Liver (tissue), 8 donors: ENCODE measurements at regions not wholly inside any gene's neighbourhood (a gene's known extent, or its start where the extent isn't known, plus 50 kb on each side); places are given as distances from the start of the nearest gene placed in this dataset.

Source experiments
- DNase-seq: peaks from one replicate; pipeline ENCODE4 v3.0.0-alpha.2; 2017; ENCODE audit warnings: low spot score
- H3K27ac ChIP-seq, 2 donors: one replicate each; pipeline ENCODE4 v1.7.0; 2013; ENCODE audit warnings: inconsistent platforms in 2 of 2, low read length in 2 of 2, control low read depth in 1 of 2, low read depth in 1 of 2, mild to moderate bottlenecking in 1 of 2
- H3K27me3 ChIP-seq, 4 donors: one replicate each; pipeline versions ENCODE4 v1.6.1 to v1.7.0; 2013; ENCODE audit warnings: low read length in 3 of 4, inconsistent platforms in 1 of 4, mild to moderate bottlenecking in 1 of 4, moderate library complexity in 1 of 4; ENCODE audit not compliant: control insufficient read depth in 4 of 4, insufficient read depth in 4 of 4
- H3K36me3 ChIP-seq, 4 donors: one replicate each; pipeline versions ENCODE4 v1.6.1 to v1.7.0; 2013; ENCODE audit warnings: low read length in 3 of 4, mild to moderate bottlenecking in 3 of 4, low read depth in 1 of 4, moderate library complexity in 1 of 4; ENCODE audit not compliant: control insufficient read depth in 4 of 4, insufficient read depth in 3 of 4
- H3K4me1 ChIP-seq, 4 donors: one replicate each; pipeline versions ENCODE4 v1.6.1 to v1.7.0; 2013; ENCODE audit warnings: low read length in 3 of 4, mild to moderate bottlenecking in 3 of 4, moderate library complexity in 1 of 4; ENCODE audit not compliant: control insufficient read depth in 4 of 4, insufficient read depth in 4 of 4
- H3K4me3 ChIP-seq, 3 donors: one replicate each; pipeline versions ENCODE4 v1.6.1 to v1.7.0; 2013; ENCODE audit warnings: low read length in 3 of 3, control low read depth in 1 of 3, low read depth in 1 of 3, mild to moderate bottlenecking in 1 of 3
- H3K9ac ChIP-seq, 2 donors: one replicate each; pipeline ENCODE4 v1.7.0; 2013; ENCODE audit warnings: low read length in 2 of 2, mild to moderate bottlenecking in 2 of 2, moderate library complexity in 2 of 2, control low read depth in 1 of 2, low read depth in 1 of 2
- H3K9me3 ChIP-seq, 4 donors: one replicate each; pipeline versions ENCODE4 v1.6.1 to v1.7.0; 2013; ENCODE audit warnings: low read length in 3 of 4; ENCODE audit not compliant: control insufficient read depth in 4 of 4
- EGR1 ChIP-seq, 2 donors: IDR thresholded peaks; 2 replicates each; pipeline ENCODE4 v1.6.1; 2016 to 2018; ENCODE audit warnings: antibody characterized with exemption in 2 of 2, low read depth in 2 of 2
- FOXA1 ChIP-seq: IDR thresholded peaks from 2 replicates; pipeline ENCODE4 v1.6.1; 2016; ENCODE audit warnings: antibody characterized with exemption
- FOXA2 ChIP-seq: IDR thresholded peaks from 2 replicates; pipeline ENCODE4 v1.6.1; 2016; ENCODE audit warnings: antibody characterized with exemption
- GABPA ChIP-seq, 2 donors: IDR thresholded peaks in 1 of 2; conservative IDR thresholded peaks in 1 of 2; 2 replicates each; pipeline ENCODE4 v1.6.1; 2016; ENCODE audit warnings: antibody characterized with exemption in 2 of 2, mild to moderate bottlenecking in 1 of 2, moderate library complexity in 1 of 2
- HNF4A ChIP-seq, 2 donors: conservative IDR thresholded peaks; 2 replicates each; pipeline ENCODE4 v1.6.1; 2016; ENCODE audit warnings: antibody characterized with exemption in 2 of 2, mild to moderate bottlenecking in 2 of 2
- HNF4G ChIP-seq: IDR thresholded peaks from 2 replicates; pipeline ENCODE4 v1.6.1; 2016; ENCODE audit warnings: antibody characterized with exemption
- JUND ChIP-seq, 2 donors: IDR thresholded peaks; 2 replicates each; pipeline ENCODE4 v1.6.1; 2016; ENCODE audit warnings: antibody characterized with exemption in 2 of 2
- NR2F2 ChIP-seq: IDR thresholded peaks from 2 replicates; pipeline ENCODE4 v1.6.1; 2016; ENCODE audit warnings: antibody characterized with exemption
- RAD21 ChIP-seq, 2 donors: IDR thresholded peaks; 2 replicates each; pipeline ENCODE4 v1.6.1; 2016; ENCODE audit warnings: antibody characterized with exemption in 2 of 2, mild to moderate bottlenecking in 2 of 2
- RXRA ChIP-seq, 2 donors: IDR thresholded peaks; 2 replicates each; pipeline ENCODE4 v1.6.1; 2017 to 2018; ENCODE audit warnings: antibody characterized with exemption in 2 of 2, mild to moderate bottlenecking in 1 of 2
- SP1 ChIP-seq: IDR thresholded peaks from 2 replicates; pipeline ENCODE4 v1.6.1; 2018; ENCODE audit warnings: antibody characterized with exemption, mild to moderate bottlenecking
- YY1 ChIP-seq: IDR thresholded peaks from 2 replicates; pipeline ENCODE4 v1.6.1; 2016; ENCODE audit warnings: antibody characterized with exemption, mild to moderate bottlenecking
- WGBS: extraction: QIAGEN DNeasy Blood & Tissue Kit; methylation state at CpG from one replicate; pipeline ENCODE4 v1.1.7; 2013; 5-methylcytosine and 5-hydroxymethylcytosine counted together
- TF ChIP-seq, protein P1 (sequence below): fragments of 150-350 bp; IDR thresholded peaks from 2 replicates; pipeline ENCODE4 v1.5.1; 2017; ENCODE audit warnings: improper control_type of control experiment, low read depth, low read length; ENCODE audit not compliant: missing input control
- TF ChIP-seq, protein P2 (sequence below): IDR thresholded peaks from 2 replicates; pipeline ENCODE4 v1.6.1; 2016; ENCODE audit warnings: antibody characterized with exemption
- TF ChIP-seq, protein P3 (sequence below): IDR thresholded peaks from 2 replicates; pipeline ENCODE4 v1.6.1; 2016; ENCODE audit warnings: antibody characterized with exemption, mild to moderate bottlenecking
- TF ChIP-seq, protein P4 (sequence below): IDR thresholded peaks from 2 replicates; pipeline ENCODE4 v1.6.1; 2016; ENCODE audit warnings: antibody characterized with exemption
- TF ChIP-seq, protein P5 (sequence below): IDR thresholded peaks from 2 replicates; pipeline ENCODE4 v1.6.1; 2016; ENCODE audit warnings: antibody characterized with exemption
- donor health status: healthy.
- donor health status: healthy.
- donor health status: healthy.
- donor health status: healthy.
- donor health status: healthy.

DNA sequence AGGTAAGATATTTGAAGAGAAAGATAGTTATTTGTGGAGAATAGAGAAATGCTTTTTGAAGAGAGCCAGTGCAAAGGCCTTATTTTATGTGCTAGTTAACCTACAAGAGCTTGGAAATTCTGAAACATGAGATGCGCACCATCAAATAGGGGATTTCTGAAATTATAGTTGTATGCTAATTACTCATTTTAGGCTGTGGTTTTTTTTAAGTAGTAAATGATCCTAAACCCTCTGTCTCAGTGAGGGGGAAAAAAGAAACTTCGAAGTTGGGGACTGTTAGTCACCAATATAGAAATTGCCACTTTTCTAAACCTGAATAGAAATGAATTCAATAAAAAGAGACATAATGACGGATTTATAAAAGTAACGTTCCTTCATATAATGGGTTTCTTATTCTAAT is 119.3 kb upstream of the MDFIC start (continued):
- TF ChIP-seq, protein P1, sequence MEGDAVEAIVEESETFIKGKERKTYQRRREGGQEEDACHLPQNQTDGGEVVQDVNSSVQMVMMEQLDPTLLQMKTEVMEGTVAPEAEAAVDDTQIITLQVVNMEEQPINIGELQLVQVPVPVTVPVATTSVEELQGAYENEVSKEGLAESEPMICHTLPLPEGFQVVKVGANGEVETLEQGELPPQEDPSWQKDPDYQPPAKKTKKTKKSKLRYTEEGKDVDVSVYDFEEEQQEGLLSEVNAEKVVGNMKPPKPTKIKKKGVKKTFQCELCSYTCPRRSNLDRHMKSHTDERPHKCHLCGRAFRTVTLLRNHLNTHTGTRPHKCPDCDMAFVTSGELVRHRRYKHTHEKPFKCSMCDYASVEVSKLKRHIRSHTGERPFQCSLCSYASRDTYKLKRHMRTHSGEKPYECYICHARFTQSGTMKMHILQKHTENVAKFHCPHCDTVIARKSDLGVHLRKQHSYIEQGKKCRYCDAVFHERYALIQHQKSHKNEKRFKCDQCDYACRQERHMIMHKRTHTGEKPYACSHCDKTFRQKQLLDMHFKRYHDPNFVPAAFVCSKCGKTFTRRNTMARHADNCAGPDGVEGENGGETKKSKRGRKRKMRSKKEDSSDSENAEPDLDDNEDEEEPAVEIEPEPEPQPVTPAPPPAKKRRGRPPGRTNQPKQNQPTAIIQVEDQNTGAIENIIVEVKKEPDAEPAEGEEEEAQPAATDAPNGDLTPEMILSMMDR: no peak

DNA sequence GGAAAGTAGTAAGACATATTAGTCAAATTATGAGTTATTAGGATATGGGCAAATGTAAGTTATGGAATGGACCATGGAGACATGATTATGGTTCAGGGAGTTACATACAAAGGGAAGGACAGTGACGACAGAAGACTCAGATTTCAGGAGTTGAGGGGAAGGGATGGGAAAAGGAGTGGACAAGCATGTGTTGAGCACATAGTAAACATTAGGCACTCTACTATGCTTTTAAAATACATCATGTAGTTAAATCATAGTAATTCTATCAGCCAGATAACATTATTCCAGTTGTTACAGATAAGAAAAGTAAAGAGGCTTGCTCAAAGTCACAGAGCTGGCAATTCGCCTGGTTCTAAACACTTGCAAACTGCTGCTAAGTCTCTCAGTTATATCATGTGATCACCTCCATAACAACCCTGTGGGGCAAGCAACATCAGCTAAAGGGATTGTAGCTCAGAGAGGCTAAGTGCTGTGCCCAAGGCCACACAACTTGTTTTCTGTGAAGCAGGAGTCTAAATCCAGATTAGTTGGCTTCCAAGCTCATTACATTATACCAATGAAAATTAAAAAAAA is 115.2 kb upstream of the MDFIC start:
- Histone ChIP-seq H3K4me1 (no peaks in the 10 kb centered on the region), H3K9me3 (no peaks in the 10 kb centered on the region), H3K27me3 (peaks cover 0 to 2% (median 0%) of the 10 kb centered on the region in 4 donors), H3K36me3 (no peaks in the 10 kb centered on the region), H3K4me3 (no peak overlapping the region), H3K9ac (no peak overlapping the region), H3K27ac (no peak overlapping the region)
- TF ChIP-seq YY1: no peak
- no peak for TF ChIP-seq RXRA (IDR thresholded peaks at IDR 0.05)
- TF ChIP-seq HNF4A (conservative IDR thresholded peaks at IDR 0.05): no peak
- TF ChIP-seq, protein P2, sequence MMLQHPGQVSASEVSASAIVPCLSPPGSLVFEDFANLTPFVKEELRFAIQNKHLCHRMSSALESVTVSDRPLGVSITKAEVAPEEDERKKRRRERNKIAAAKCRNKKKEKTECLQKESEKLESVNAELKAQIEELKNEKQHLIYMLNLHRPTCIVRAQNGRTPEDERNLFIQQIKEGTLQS: no peak
- WGBS: 78% methylated on average over 2 of the region's 2 CpGs
- no peak for DNase-seq

DNA sequence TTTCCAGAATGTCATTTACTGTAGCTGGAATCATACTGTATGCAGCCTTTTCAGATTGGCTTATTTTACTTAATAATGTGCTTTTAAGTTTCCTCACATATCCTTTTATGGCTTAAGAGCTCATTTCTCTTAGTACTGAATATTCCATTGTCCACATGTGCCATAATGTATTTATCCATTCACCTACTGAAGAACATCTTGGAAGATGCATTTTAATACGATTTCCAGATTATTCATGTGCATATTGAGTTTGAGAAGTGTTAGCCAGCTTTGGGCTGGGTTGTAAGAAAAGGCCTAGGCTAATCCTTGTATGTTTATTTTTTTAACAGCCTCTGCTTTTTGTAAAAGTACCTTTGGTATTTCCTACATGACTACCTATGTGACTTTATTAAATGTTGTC is 109.3 kb upstream of the MDFIC start:
- TF ChIP-seq HNF4G: no peak
- no peak for TF ChIP-seq RAD21 (IDR thresholded peaks at IDR 0.05)
- TF ChIP-seq FOXA1: no peak

DNA sequence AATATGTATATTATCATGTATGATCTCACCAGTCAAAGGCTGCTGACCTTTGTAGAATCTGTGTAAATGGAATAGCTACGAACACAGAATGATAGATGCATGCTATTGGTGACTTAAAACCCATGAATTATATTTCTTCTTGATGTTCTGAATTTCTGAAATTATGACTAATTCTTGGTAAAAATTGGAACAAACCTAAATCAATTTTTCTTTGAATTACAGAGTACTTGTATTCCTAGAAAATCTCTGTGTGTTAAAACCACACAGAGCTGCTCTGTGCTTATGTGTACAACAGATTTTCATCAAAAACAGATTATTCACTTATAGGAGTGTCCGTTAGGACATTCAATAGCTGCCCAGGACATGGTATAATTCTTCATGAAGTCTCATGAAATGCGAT is 108.3 kb upstream of the MDFIC start:
- no peaks in the 10 kb centered on the region for H3K36me3 ChIP-seq
- no peak for DNase-seq
- H3K27ac ChIP-seq: no peak overlapping the region
- no peak overlapping the region for H3K9ac ChIP-seq
- WGBS: 88% methylated on average over 3 of the region's 3 CpGs
- H3K9me3 ChIP-seq: no peaks in the 10 kb centered on the region
- no peaks in the 10 kb centered on the region for H3K27me3 ChIP-seq
- H3K4me3 ChIP-seq: no peak overlapping the region
- no peaks in the 10 kb centered on the region for H3K4me1 ChIP-seq
- TF ChIP-seq, protein P3, sequence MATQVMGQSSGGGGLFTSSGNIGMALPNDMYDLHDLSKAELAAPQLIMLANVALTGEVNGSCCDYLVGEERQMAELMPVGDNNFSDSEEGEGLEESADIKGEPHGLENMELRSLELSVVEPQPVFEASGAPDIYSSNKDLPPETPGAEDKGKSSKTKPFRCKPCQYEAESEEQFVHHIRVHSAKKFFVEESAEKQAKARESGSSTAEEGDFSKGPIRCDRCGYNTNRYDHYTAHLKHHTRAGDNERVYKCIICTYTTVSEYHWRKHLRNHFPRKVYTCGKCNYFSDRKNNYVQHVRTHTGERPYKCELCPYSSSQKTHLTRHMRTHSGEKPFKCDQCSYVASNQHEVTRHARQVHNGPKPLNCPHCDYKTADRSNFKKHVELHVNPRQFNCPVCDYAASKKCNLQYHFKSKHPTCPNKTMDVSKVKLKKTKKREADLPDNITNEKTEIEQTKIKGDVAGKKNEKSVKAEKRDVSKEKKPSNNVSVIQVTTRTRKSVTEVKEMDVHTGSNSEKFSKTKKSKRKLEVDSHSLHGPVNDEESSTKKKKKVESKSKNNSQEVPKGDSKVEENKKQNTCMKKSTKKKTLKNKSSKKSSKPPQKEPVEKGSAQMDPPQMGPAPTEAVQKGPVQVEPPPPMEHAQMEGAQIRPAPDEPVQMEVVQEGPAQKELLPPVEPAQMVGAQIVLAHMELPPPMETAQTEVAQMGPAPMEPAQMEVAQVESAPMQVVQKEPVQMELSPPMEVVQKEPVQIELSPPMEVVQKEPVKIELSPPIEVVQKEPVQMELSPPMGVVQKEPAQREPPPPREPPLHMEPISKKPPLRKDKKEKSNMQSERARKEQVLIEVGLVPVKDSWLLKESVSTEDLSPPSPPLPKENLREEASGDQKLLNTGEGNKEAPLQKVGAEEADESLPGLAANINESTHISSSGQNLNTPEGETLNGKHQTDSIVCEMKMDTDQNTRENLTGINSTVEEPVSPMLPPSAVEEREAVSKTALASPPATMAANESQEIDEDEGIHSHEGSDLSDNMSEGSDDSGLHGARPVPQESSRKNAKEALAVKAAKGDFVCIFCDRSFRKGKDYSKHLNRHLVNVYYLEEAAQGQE: no peak
- TF ChIP-seq, protein P4, sequence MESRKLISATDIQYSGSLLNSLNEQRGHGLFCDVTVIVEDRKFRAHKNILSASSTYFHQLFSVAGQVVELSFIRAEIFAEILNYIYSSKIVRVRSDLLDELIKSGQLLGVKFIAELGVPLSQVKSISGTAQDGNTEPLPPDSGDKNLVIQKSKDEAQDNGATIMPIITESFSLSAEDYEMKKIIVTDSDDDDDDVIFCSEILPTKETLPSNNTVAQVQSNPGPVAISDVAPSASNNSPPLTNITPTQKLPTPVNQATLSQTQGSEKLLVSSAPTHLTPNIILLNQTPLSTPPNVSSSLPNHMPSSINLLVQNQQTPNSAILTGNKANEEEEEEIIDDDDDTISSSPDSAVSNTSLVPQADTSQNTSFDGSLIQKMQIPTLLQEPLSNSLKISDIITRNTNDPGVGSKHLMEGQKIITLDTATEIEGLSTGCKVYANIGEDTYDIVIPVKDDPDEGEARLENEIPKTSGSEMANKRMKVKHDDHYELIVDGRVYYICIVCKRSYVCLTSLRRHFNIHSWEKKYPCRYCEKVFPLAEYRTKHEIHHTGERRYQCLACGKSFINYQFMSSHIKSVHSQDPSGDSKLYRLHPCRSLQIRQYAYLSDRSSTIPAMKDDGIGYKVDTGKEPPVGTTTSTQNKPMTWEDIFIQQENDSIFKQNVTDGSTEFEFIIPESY: no peak
- TF ChIP-seq SP1 (no peak), HNF4A (conservative IDR thresholded peaks at IDR 0.05) (no peak), GABPA (IDR thresholded peaks at IDR 0.05 in 1 of 2, conservative IDR thresholded peaks at IDR 0.05 in 1 of 2) (no peak), JUND (IDR thresholded peaks at IDR 0.05) (no peak), RAD21 (IDR thresholded peaks at IDR 0.05) (no peak), HNF4G (no peak), RXRA (IDR thresholded peaks at IDR 0.05) (no peak), FOXA2 (no peak), FOXA1 (no peak), NR2F2 (no peak), YY1 (no peak), EGR1 (IDR thresholded peaks at IDR 0.05; ENCODE audit: low read depth in 2 of 2) (no peak)
- TF ChIP-seq, protein P5, sequence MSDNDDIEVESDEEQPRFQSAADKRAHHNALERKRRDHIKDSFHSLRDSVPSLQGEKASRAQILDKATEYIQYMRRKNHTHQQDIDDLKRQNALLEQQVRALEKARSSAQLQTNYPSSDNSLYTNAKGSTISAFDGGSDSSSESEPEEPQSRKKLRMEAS: no peak

More for the DNA sequence above, 109.3 kb upstream of the MDFIC start:
- no peaks in the 10 kb centered on the region for H3K27me3 ChIP-seq
- 70% methylated on average over 1 of the region's 1 CpG for WGBS
- H3K4me1 ChIP-seq: no peaks in the 10 kb centered on the region
- no peak overlapping the region for H3K27ac ChIP-seq
- H3K4me3 ChIP-seq: no peak overlapping the region
- no peaks in the 10 kb centered on the region for H3K9me3 ChIP-seq
- no peaks in the 10 kb centered on the region for H3K36me3 ChIP-seq
- H3K9ac ChIP-seq: no peak overlapping the region
- DNase-seq: no peak
